ENCODE measurements at regions not wholly inside any gene's neighbourhood (a gene's known extent, or its start where the extent isn't known, plus 50 kb on each side); places are given as distances from the start of the nearest gene placed in this dataset.

DNA sequence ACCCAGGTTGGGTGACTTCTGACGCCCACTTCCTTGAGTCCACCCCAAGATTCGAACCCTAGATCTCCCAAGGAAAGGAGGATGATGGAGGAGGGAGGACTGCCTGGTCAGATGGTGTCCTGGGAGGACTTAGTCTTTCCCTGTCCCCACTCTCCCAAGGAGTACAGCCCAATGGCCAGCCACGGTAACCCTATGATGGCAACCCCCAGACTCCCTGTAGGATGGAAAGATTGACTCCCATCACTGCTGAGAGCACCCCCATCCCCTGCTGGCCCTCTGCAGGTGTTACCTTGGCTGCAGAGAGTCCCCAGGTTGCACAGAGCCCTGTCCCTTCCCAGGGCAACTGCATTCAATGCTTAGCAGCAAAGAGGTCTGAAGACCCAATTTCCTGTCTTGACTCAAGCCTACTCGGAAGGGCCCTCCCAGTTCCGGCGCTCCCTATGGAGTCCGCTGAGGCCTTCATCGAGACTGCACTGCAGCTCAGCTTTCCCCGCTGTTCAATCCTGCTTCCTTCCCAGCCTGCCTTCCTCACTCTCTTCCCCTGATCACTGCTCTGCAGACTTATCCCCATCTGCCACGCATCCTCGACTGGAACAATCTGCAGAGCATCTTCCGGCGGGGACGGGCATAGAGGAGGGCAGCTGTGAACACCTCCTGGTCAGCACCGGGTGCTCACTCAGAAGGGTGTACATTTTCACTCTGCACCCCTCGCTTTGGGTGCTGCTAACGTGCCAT is 50.8 kb upstream of the OCM2 start:
- no peak for DNase-seq (ENCODE audit: low read depth in 2 of 2)

DNA sequence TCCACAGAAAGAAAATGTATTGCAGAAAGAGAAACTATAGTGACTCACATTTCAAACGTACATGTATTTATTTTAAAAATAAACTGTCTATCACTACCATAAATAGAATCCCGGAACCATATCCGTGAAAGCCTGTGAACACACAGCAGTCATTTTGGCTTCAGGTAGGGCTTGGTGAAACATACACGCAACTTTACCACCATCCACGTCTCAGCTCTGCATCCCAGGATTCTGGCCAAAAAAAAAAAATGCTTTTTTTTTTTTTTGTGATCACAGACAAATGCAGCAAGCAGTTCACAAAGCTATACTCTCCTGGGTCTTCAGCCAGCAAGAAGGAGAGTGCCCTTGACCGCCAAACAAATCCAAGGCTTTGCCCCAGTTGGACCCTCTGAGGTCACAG is 56.8 kb upstream of the OCM2 start:
- DNase-seq (ENCODE audit: low read depth in 2 of 2): no peak

DNA sequence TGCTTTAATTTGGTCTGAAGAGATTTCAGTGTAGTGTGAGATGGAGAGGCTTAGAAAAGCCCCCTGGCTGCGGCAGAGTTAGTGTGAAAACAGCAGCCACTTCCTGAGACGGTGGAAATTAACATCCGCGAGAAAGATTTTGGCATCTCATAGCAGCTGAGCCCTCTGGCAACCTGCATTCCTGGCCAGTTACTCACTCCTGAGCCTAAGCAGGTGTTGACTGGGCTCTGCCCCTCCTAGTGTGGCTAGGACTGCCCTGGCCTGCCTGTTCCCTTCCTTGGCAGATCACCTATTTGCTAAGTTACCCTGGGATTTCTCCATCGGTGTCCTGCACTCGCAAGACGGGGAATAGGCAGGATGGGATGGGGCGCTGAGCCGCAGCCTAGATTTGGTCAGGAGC is 57.6 kb upstream of the LMTK2 start:
- no peak for DNase-seq (ENCODE audit: low read depth in 2 of 2)

DNA sequence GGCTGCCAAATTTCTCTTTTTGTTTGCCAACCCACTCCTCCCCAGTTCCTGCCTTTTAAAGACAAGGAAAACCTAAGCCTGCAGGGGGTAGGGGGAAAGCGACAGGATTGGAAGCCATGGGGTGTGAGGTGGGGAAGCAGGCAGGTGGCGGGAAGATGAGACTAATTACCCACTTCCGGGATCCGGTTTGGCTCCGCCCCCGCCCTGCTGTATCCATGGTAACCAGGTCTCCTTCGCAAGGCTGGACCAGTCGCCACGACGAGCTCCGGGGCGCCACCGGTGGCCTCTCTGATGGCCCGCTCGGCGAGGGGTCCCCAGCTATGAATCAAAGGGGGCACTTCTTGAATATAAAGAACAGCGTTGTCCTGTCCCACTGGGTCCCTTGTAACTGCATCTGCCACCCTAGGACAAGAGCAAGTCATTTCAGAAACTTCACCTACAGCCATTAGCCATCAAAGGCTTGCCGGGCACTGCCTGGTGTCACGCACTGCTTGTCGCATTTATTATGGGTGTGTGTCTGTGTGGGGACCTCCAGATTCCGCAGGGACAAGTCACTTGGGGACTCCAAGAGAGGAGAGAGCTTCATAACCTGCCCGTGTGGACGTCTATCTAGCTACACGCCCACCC is 55.4 kb upstream of the LMTK2 start:
- DNase-seq (ENCODE audit: low read depth in 2 of 2): peak; percentile 52 to 67

DNA sequence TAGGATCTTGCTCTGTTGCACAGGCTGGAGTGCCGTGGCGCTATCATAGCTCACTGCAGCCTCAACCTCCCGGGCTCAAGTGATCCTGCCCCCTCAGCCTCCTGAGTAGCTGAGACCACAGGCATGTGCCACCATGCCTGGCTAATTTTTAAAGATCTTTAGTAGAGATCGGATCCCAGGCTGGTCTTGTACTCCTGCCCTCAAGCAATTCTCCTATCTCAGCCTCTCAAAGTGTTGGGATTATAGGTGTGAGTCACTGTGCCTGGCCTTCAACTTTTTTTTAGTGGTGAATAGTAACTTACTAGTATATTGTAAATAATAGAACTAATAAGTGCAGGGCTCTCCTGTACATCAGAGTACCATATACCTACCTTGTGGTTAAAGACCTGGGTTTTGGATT is 52.1 kb upstream of the LMTK2 start:
- DNase-seq (ENCODE audit: low read depth in 2 of 2): no peak

DNA sequence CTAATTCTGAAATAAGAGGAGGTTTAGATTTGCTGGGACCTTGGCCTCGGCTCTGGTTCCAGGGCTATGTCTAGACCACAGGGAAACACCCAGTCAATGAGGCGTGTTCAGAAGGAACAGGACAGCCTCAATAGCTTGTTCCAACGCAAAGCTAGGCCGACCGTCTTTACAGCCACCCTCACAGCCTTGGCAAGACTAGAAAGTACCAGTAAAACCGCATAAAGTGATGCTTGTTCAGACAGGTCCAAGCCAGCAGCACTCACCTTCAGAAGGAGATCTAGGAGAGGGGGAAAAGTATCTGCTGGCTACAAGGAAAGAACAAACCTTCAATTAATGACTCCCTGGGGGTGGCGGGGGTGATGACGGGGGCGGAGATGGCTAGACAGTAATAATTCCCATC is 50.1 kb upstream of the LMTK2 start:
- no peak for DNase-seq (ENCODE audit: low read depth in 2 of 2)
